CD4-positive, alpha-beta T cell treated with Interleukin-10 for 1 hour (primary cell): ENCODE measurements at regions not wholly inside any gene's neighbourhood (a gene's known extent, or its start where the extent isn't known, plus 50 kb on each side); places are given as distances from the start of the nearest gene placed in this dataset.

Experiments
- DNase-seq: peaks from one replicate; pipeline ENCODE4 v3.0.0-alpha.2; 2020

- no peak for DNase-seq
Observed at GRCh38 chr1:227449741-227450441, 113.5 kb upstream of the ZNF678 start.

DNA sequence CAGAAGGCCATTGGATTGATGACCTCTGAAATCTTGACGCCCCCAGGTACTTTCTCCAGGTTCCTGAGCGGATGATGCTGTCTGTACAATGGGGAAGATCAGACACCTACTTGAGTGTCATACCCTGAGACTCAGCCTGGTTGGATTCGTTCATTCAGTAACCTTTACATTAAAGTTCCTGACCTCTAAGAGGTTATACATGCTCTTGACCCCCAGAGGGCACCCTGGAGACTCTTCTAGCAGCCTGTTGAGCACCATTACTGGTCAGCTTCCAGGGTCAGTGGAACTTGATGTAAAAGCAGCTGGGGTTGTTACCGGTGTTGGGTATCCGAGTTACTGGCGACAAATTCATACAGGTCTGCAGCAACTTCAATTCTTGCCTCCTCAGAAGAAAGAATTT lies 114.3 kb upstream of the ZNF678 start:
- peak; percentile 27 for DNase-seq

DNA sequence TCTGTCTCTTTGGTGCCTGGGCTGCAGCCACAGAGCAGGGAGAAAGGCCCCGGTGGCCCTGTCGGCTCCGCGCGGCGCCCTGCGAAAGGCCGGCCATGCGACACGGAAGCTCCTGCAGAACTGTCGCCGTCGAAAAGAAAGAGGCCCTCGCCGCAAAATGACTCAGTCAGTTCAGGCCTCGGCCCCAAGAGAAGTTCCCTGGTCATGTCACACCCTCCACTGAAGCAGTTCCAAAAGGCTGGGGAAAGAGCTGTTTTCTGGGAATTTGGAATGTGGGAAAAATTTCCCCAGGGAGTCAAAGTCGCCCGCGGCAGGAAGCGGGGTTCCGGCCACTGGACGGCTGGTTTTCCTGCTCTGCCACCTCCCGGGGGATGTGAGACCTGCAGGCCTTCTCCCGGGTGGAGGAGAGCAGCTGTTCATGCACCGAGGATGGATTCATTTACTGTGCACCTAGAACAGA lies 115.8 kb upstream of the ZNF678 start:
- DNase-seq, result no peak

- DNase-seq, result no peak
Observed at GRCh38 chr1:227445746-227446145, 117.6 kb upstream of the ZNF678 start.

DNA sequence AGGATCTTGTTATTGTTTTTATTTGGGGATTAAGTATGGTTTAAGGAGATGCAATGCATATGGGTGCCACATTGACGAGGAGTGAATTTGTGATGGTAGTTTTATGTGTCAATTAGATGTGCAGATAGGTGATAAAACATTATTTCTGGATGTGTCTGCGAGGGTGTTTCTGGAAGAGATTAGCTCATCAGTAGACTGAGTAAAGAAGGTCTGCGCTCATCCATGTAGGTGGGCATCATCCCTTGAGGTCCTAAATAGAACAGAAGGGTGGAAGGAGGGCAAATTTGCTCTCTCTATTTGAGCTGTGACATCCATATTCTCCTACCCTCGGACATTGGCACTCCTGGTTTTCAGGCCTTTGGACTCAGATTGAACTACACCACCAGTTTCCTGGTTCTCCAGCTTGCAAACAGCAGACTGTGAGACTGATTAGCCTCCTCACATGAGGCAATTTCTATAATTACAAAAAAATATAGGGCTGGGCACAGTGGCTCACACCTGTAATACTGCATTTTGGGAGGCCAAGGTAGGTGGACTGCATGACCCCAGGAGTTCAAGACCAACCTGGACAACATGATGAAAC lies 118.2 kb upstream of the ZNF678 start:
- DNase-seq, result no peak

- no peak for DNase-seq
Observed at GRCh38 chr1:227440182-227440581, 121.9 kb upstream of the CDC42BPA start.

DNA sequence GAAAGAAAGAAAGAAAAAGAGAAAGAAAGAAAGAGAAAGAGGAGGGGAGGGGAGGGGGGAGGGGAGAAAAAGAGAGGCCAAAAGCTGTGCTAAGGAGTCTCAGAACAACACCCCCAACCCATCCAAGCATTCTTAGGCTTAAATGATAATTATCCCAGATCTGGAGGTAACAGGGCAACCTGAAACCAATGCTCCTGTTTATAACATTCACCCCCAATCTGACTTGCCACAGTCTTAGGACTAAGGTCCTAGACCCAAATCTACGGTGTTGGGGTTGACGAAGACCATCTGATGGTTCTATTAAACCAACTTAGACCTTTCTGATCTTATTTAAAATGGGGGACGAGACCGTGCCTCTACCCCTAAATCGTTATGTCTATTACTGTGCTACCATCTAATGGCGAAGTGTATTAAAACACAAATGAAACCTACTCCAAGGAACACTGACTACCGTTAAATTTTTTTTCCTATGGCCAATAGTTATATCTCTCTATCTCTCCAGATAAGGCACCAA lies 119.3 kb upstream of the CDC42BPA start:
- peak; percentile 10 for DNase-seq

DNA sequence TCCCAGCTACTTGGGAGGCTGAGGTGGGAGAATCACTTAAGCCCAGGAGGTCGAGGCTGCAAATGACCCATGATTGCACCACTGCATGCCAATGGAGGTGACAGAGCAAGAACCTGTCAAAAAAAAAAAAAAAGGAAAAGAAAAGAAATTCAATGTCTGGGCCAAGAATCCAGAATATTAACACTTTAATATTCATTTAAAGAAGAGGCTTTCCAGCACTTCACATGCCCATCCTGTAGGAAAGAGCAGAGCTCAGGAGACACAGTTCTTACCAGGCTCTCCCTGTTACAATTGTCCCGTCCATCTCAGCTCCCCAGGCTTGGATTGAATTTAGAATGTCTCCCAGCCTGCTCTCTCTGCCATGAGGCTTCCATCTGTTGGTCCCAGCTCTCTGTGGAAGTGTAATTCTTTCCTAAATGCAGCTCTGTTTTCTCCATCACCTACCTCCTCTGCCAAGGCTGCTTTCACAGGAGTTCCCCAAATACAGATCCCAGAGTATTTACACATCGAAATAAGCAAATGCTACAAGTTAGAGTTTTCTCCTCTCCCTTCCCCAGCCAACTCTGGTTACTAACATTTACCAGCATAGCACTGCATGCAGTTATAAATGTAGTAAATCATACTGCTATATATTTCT lies 116.6 kb upstream of the CDC42BPA start:
- DNase-seq, result no peak

DNA sequence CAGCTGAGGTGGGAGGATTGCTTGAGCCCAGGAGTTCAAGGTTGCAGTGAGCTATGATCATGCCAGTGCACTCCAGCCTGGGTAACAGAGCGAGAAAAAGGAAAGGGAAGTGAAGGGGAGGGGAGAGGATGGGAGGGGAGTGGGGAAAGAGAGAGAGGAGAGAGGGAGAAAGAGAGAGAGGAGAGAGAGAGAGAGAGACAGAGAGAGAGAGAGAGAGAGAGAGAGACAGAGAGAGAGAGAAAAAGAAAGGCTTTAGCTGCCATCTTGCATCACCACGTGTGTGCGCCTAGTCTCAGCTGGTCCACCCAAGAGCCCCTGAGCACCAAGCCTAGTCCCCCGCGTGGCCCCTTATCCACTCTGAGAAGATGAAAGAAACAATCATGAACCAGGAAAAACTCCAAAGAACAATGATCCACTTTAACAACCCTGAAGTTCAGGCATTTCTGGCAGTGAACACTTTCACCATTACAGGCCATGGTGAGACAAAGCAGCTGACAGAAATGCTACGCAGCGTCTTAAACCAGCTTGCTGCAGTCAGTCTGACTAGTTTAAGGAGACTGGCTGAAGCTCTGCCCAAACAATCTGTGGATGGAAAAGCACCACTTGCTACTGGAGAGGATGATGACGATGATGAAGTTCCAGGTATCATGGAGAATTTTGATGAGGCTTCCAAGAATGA lies 115.5 kb upstream of the CDC42BPA start:
- no peak for DNase-seq

- no peak for DNase-seq
Observed at GRCh38 chr1:227432981-227433380, 114.7 kb upstream of the CDC42BPA start.

DNA sequence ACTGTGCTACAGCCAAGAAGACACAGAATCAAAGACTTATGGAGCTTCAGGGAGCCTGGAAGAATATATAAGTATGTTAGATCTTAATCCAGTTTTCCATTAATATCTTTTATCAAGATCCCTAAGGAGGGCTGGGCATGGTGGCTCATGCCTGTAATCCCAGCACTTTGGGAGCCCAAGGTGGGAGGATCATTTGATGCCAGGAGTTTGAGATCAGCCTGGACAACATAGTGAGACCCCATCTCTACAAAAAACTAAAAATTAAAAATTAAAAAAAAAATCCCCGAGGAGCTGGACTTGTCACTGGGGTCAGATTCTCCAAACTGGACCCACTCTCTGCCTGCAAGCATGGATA lies 113.9 kb upstream of the CDC42BPA start:
- DNase-seq, result no peak

- DNase-seq, result no peak
Observed at GRCh38 chr1:227429447-227430359, 111.4 kb upstream of the CDC42BPA start.

- DNase-seq, result no peak
Observed at GRCh38 chr1:227428803-227429202, 110.5 kb upstream of the CDC42BPA start.

DNA sequence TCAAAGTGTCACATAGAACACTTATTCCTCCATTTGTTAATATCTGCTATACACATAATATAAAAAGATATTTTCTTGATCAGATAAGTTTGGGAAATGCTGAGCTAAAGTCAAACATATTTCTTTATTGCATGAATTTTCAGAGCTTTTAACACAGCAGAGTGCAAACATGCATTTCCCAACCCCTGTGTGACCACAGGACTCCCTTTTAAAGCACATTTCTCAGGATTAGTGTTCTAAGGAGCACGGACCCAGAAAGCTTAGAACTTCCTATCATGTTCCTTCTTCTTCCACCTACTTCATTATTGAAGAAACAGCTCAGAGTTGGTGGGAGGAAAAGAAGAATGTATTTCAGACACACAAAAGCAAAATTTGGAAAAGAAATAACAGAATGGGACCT lies 109.1 kb upstream of the CDC42BPA start:
- DNase-seq, result no peak

DNA sequence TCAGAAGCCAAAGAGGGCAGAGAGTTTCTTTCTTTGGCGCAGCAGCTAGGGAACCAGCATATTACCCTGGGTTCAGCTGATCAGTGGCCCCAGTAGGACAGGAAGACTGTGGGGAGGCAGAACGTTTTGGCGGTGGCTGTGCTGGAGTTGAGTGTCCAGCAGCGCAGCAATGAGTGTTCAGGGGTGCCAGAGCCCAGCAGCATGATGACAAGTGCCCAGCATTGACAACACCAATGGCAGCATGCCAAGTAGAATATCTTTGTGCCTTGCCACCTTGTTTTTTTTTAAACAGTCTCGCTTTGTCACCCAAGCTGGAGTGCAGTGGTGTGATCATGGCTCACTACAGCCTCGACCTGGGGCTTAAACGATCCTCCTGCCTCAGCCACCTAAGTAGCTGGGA lies 106.7 kb upstream of the CDC42BPA start:
- no peak for DNase-seq

DNA sequence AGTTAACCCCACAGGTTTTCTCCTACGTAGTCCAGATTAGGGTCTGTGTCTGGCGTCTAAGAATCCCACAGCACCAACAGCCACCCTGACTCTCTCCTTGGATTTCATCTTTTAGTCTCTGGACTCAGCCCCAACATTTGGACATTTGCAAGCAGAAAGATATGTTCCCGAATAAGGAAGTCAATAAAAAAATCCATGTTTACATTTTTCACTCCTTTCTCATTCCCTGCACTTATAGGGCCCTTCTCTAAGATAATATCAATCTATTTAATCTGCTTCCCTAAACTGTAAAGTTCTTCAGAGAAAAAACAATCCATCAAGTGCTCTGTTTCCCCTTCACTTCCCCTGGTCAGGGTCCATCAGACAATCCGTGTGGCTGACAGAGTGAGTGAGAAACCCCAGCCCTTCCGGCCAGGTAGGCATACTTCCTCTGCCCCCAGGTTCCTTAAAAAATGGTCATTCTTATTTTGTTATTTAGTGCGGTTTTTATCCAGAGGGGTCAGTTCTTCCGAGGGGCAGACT lies 105.9 kb upstream of the CDC42BPA start:
- no peak for DNase-seq

GRCh38 chr1:227422581-227422980 lies 104.3 kb upstream of the CDC42BPA start:
- no peak for DNase-seq

GRCh38 chr1:227420147-227420546 lies 101.9 kb upstream of the CDC42BPA start:
- no peak for DNase-seq

GRCh38 chr1:227417756-227418480 lies 99.6 kb upstream of the CDC42BPA start:
- no peak for DNase-seq

- no peak for DNase-seq
Observed at GRCh38 chr1:227416156-227416830, 98.0 kb upstream of the CDC42BPA start.
